ENCODE measurements at regions not wholly inside any gene's neighbourhood (a gene's known extent, or its start where the extent isn't known, plus 50 kb on each side); places are given as distances from the start of the nearest gene placed in this dataset.

DNA sequence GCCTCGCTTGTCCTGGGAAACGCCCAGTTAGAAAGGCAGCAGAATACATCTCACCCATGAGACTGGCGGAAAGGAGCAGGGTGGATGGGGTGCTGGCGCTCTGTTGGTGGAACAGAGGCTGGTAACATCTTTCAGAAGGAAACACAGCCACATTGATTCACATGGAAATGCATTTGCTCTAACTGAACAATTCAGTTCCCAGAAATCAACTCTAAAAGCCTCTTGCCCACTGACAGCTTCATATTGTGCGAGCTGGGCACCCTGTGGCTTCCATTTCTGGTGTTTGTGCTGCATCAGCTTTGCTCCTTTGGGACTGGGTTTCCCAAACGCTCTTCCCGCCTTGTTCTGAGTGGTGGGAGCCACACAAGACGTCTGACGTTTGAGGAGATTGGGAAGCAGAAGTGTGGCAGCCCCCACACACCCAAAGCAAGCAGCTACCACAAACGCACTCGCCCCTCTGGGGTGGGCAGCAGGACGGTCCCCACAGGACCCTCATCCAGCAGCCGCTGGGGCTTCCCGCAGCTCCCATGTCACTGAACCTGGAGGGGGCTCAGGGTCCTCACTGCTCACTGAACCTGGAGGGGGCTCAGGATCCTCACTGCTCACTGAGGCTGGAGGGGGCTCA lies 229.5 kb downstream of the ERMARD start:
- Mint-ChIP-seq H3K27ac (ENCODE audit: unreplicated experiment) (no peak overlapping the region), H3K4me3 (ENCODE audit: unreplicated experiment) (no peak overlapping the region), H3K27me3 (ENCODE audit: low read depth, unreplicated experiment) (peaks cover 41% of the 10 kb centered on the region), H3K36me3 (ENCODE audit: low read depth, unreplicated experiment) (no peaks in the 10 kb centered on the region), H3K4me1 (ENCODE audit: low read depth, unreplicated experiment) (no peaks in the 10 kb centered on the region), H3K9me3 (ENCODE audit: unreplicated experiment) (no peaks in the 10 kb centered on the region)
- Histone ChIP-seq H3K9me3 (ENCODE audit: insufficient read depth, low read depth, low read length) (no peaks in the 10 kb centered on the region), H3K27ac (ENCODE audit: low read depth, low read length) (no peak overlapping the region), H3K79me2 (ENCODE audit: insufficient read depth, low read length) (no peaks in the 10 kb centered on the region), H3K27me3 (ENCODE audit: insufficient read depth, low read length) (no peaks in the 10 kb centered on the region), H3K36me3 (ENCODE audit: insufficient read depth, low read length) (no peaks in the 10 kb centered on the region), H3K4me3 (ENCODE audit: insufficient read depth, low read depth, low read length) (no peak overlapping the region), H2AFZ (ENCODE audit: low read depth, low read length) (no peak overlapping the region), H3K9ac (ENCODE audit: low read length) (no peak overlapping the region), H3K4me2 (ENCODE audit: low read length) (no peak overlapping the region), H4K20me1 (ENCODE audit: insufficient read depth, low read length) (no peaks in the 10 kb centered on the region), H3K4me1 (ENCODE audit: insufficient read depth, low read length) (no peaks in the 10 kb centered on the region)
- TF ChIP-seq EZH2 (IDR thresholded peaks at IDR 0.05; ENCODE audit: insufficient read depth, low read length) = no peak
- TF ChIP-seq, protein P1, sequence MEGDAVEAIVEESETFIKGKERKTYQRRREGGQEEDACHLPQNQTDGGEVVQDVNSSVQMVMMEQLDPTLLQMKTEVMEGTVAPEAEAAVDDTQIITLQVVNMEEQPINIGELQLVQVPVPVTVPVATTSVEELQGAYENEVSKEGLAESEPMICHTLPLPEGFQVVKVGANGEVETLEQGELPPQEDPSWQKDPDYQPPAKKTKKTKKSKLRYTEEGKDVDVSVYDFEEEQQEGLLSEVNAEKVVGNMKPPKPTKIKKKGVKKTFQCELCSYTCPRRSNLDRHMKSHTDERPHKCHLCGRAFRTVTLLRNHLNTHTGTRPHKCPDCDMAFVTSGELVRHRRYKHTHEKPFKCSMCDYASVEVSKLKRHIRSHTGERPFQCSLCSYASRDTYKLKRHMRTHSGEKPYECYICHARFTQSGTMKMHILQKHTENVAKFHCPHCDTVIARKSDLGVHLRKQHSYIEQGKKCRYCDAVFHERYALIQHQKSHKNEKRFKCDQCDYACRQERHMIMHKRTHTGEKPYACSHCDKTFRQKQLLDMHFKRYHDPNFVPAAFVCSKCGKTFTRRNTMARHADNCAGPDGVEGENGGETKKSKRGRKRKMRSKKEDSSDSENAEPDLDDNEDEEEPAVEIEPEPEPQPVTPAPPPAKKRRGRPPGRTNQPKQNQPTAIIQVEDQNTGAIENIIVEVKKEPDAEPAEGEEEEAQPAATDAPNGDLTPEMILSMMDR (IDR thresholded peaks at IDR 0.05; ENCODE audit: insufficient read depth, low read depth, low read length) = no peak
- DNase-seq (ENCODE audit: low read depth) (no peak), FAIRE-seq (no peak)

DNA sequence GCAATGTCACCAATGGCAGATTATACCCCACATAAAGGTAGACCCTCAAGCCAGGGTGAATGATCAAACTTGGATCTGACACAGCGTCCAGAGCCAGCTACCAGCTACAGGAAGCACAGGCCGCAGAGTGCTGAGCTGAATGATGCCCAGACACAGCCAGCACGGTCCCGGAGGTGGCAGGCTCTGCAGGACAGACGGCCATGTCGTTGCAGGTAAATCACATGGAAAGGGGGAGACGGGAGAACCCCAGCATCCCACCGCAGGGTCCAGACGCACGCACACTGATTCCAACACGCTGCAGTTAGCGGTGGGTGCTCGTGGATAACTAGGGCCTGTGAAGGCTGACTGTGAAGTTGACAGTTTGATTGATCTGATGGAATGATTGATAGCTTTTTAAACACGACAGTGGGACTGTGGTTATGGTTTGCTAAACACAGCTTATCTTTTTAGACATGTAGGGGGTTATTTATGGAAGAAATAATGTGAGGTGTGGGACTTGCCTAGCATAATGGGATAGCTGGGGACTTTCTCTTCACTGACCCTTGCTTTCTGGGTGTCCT lies 228.5 kb downstream of the ERMARD start:
- Mint-ChIP-seq H3K27ac (ENCODE audit: unreplicated experiment) (no peak overlapping the region), H3K27me3 (ENCODE audit: low read depth, unreplicated experiment) (peaks cover 41% of the 10 kb centered on the region), H3K4me1 (ENCODE audit: low read depth, unreplicated experiment) (no peaks in the 10 kb centered on the region), H3K4me3 (ENCODE audit: unreplicated experiment) (no peak overlapping the region), H3K36me3 (ENCODE audit: low read depth, unreplicated experiment) (no peaks in the 10 kb centered on the region), H3K9me3 (ENCODE audit: unreplicated experiment) (no peaks in the 10 kb centered on the region)
- FAIRE-seq (no peak), DNase-seq (ENCODE audit: low read depth) (no peak)
- H3K27ac ChIP-seq (ENCODE audit: low read depth, low read length) = no peak overlapping the region
- no peak overlapping the region for H3K4me3 ChIP-seq (ENCODE audit: insufficient read depth, low read depth, low read length)
- no peaks in the 10 kb centered on the region for H3K9me3 ChIP-seq (ENCODE audit: insufficient read depth, low read depth, low read length)
- H4K20me1 ChIP-seq (ENCODE audit: insufficient read depth, low read length) = no peaks in the 10 kb centered on the region
- no peaks in the 10 kb centered on the region for H3K27me3 ChIP-seq (ENCODE audit: insufficient read depth, low read length)
- H2AFZ ChIP-seq (ENCODE audit: low read depth, low read length) = no peak overlapping the region
- no peaks in the 10 kb centered on the region for H3K36me3 ChIP-seq (ENCODE audit: insufficient read depth, low read length)
- H3K9ac ChIP-seq (ENCODE audit: low read length) = no peak overlapping the region
- no peak overlapping the region for H3K4me2 ChIP-seq (ENCODE audit: low read length)
- no peaks in the 10 kb centered on the region for H3K79me2 ChIP-seq (ENCODE audit: insufficient read depth, low read length)
- TF ChIP-seq, protein P1 (IDR thresholded peaks at IDR 0.05; ENCODE audit: insufficient read depth, low read depth, low read length) = no peak
- TF ChIP-seq EZH2 (IDR thresholded peaks at IDR 0.05; ENCODE audit: insufficient read depth, low read length) = no peak
- no peaks in the 10 kb centered on the region for H3K4me1 ChIP-seq (ENCODE audit: insufficient read depth, low read length)

DNA sequence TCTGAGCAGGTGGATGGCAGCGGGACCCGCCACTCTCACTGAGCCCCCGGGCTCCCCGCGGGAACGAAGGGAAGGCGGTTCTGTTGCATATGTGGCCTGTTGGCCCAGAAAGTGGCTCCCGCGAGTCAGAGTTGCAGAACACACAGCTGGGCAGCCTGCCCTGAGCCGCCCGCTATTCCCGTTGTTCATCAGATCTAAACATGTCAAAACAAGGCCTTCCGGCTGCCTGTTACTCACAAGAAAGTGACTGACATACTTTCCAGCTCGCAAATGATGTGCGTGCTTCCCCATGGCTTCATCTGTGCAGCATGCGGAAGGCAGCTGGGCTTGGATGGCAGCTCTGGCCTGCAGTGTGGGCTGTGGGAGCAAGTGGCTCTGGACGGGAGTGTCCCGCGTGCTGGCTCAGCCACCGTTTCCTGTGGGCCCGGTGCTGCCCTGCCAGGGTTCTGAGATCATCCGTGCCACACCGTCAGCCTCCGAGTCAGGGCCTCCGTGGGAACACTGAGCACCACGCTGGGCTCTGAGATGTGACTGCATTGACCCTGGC lies 227.3 kb downstream of the ERMARD start:
- no peak overlapping the region for H3K27ac ChIP-seq (ENCODE audit: low read depth, low read length)
- no peaks in the 10 kb centered on the region for H4K20me1 ChIP-seq (ENCODE audit: insufficient read depth, low read length)
- no peak for DNase-seq (ENCODE audit: low read depth)
- no peaks in the 10 kb centered on the region for H3K4me1 ChIP-seq (ENCODE audit: insufficient read depth, low read length)
- FAIRE-seq = no peak
- no peak overlapping the region for H3K4me3 Mint-ChIP-seq (ENCODE audit: unreplicated experiment)
- no peak overlapping the region for H3K27ac Mint-ChIP-seq (ENCODE audit: unreplicated experiment)
- no peak overlapping the region for H3K4me3 ChIP-seq (ENCODE audit: insufficient read depth, low read depth, low read length)
- H3K36me3 Mint-ChIP-seq (ENCODE audit: low read depth, unreplicated experiment) = no peaks in the 10 kb centered on the region
- H3K27me3 ChIP-seq (ENCODE audit: insufficient read depth, low read length) = no peaks in the 10 kb centered on the region
- H3K79me2 ChIP-seq (ENCODE audit: insufficient read depth, low read length) = no peaks in the 10 kb centered on the region
- no peaks in the 10 kb centered on the region for H3K4me1 Mint-ChIP-seq (ENCODE audit: low read depth, unreplicated experiment)
- H3K9ac ChIP-seq (ENCODE audit: low read length) = no peak overlapping the region
- H3K4me2 ChIP-seq (ENCODE audit: low read length) = no peak overlapping the region
- no peaks in the 10 kb centered on the region for H3K9me3 ChIP-seq (ENCODE audit: insufficient read depth, low read depth, low read length)
- no peak for TF ChIP-seq EZH2 (IDR thresholded peaks at IDR 0.05; ENCODE audit: insufficient read depth, low read length)
- TF ChIP-seq, protein P1 (IDR thresholded peaks at IDR 0.05; ENCODE audit: insufficient read depth, low read depth, low read length) = no peak
- H3K9me3 Mint-ChIP-seq (ENCODE audit: unreplicated experiment) = no peaks in the 10 kb centered on the region
- no peaks in the 10 kb centered on the region for H3K36me3 ChIP-seq (ENCODE audit: insufficient read depth, low read length)
- H2AFZ ChIP-seq (ENCODE audit: low read depth, low read length) = no peak overlapping the region
- peaks cover 47% of the 10 kb centered on the region for H3K27me3 Mint-ChIP-seq (ENCODE audit: low read depth, unreplicated experiment)

All from astrocyte (in vitro differentiated cells and primary cell).